Keratinocyte (primary cell): ENCODE measurements at regions not wholly inside any gene's neighbourhood (a gene's known extent, or its start where the extent isn't known, plus 50 kb on each side); places are given as distances from the start of the nearest gene placed in this dataset.

Experiments used
- DNase-seq: peaks from one replicate; pipeline ENCODE4 v3.0.0-alpha.2; 2011; ENCODE audit warnings: low read depth, missing footprints, low spot score
- FAIRE-seq: peaks from 2 replicates; lab custom pipeline; 2011; peaks lifted over from hg19 to GRCh38; lab: Jason Lieb, UNC
- H2AFZ ChIP-seq: 2 replicates; pipeline ENCODE4 v1.6.0; 2012; ENCODE audit warnings: low read length, control low read depth, inconsistent platforms; ENCODE audit not compliant: control insufficient read depth
- H3K27ac ChIP-seq: 2 replicates; pipeline ENCODE4 v1.5.1; 2011; ENCODE audit warnings: low read length; ENCODE audit not compliant: control insufficient read depth, insufficient read depth
- H3K27me3 ChIP-seq: 3 replicates; pipeline ENCODE4 v1.6.0; 2011; ENCODE audit warnings: low read length; ENCODE audit not compliant: control insufficient read depth, insufficient read depth; ENCODE audit errors: extremely low read depth
- H3K36me3 ChIP-seq, 2 experiments: 2 replicates in 1 of 2; 3 replicates in 1 of 2; pipeline ENCODE4 v1.5.1; 2011; ENCODE audit warnings: low read length in 2 of 2, mild to moderate bottlenecking in 1 of 2; ENCODE audit not compliant: control insufficient read depth in 2 of 2, insufficient read depth in 2 of 2; ENCODE audit errors: extremely low read depth in 1 of 2
- H3K4me1 ChIP-seq: 3 replicates; pipeline ENCODE4 v1.5.1; 2011; ENCODE audit warnings: low read length; ENCODE audit not compliant: control insufficient read depth, insufficient read depth; ENCODE audit errors: extremely low read depth
- H3K4me2 ChIP-seq: 3 replicates; pipeline ENCODE4 v1.6.0; 2011; ENCODE audit warnings: low read depth, low read length; ENCODE audit not compliant: control insufficient read depth, insufficient read depth; ENCODE audit errors: extremely low read depth
- H3K4me3 ChIP-seq, 3 experiments: fragments of 200-600 bp in 1 of 3; sonication (generic) in 1 of 3; 2 replicates in 2 of 3; 3 replicates in 1 of 3; pipeline ENCODE4 v1.5.1; 2011 to 2016; ENCODE audit warnings: low read length in 3 of 3, mild to moderate bottlenecking in 3 of 3, control low read depth in 2 of 3, inconsistent platforms in 1 of 3, low read depth in 1 of 3, mixed read lengths in 1 of 3, mixed run types in 1 of 3, moderate library complexity in 1 of 3; ENCODE audit not compliant: control insufficient read depth in 2 of 3, insufficient read depth in 2 of 3; ENCODE audit errors: extremely low read depth in 1 of 3
- H3K79me2 ChIP-seq: 2 replicates; pipeline ENCODE4 v1.6.0; 2012; ENCODE audit warnings: low read length; ENCODE audit not compliant: control insufficient read depth, insufficient read depth
- H3K9ac ChIP-seq: 3 replicates; pipeline ENCODE4 v1.6.0; 2011; ENCODE audit warnings: low read length; ENCODE audit not compliant: control insufficient read depth, insufficient read depth; ENCODE audit errors: extremely low read depth
- H3K9me1 ChIP-seq: 3 replicates; pipeline ENCODE4 v1.6.0; 2011; ENCODE audit warnings: low read length; ENCODE audit not compliant: control insufficient read depth, insufficient read depth; ENCODE audit errors: extremely low read depth
- H3K9me3 ChIP-seq: 2 replicates; pipeline ENCODE4 v1.5.1; 2012; ENCODE audit warnings: low read depth, low read length; ENCODE audit not compliant: control insufficient read depth
- H4K20me1 ChIP-seq: 3 replicates; pipeline ENCODE4 v1.6.0; 2011; ENCODE audit warnings: low read length; ENCODE audit not compliant: control insufficient read depth, insufficient read depth; ENCODE audit errors: extremely low read depth
- EZH2 ChIP-seq: IDR thresholded peaks from one replicate; pipeline ENCODE4 v1.6.1; 2012; ENCODE audit warnings: inconsistent platforms, mild to moderate bottlenecking, low read length, moderate library complexity
- dilution Hi-C: fragments of 300-500 bp; cut with MboI; formaldehyde crosslinking; loops from one replicate; pipeline ENCODE4 v1.7.0; 2020; ENCODE audit warnings: low sequenced_read_pairs; ENCODE audit not compliant: extremely low pct_ligation_motif_present
- TF ChIP-seq, protein P1 (sequence below), 3 experiments: IDR thresholded peaks in 1 of 3; conservative IDR thresholded peaks in 1 of 3; optimal IDR thresholded peaks in 1 of 3; 2 replicates in 2 of 3; 3 replicates in 1 of 3; pipeline versions ENCODE3 to v1.5.1; 2011; ENCODE audit warnings: low read length in 3 of 3, mild to moderate bottlenecking in 3 of 3, moderate library complexity in 2 of 3, control low read depth in 1 of 3, inconsistent platforms in 1 of 3; ENCODE audit not compliant: insufficient read depth in 2 of 3; ENCODE audit errors: extremely low read depth in 1 of 3

- H2AFZ ChIP-seq, result no peak overlapping the region
- dilution Hi-C loops, result no loop called here
- H3K9ac ChIP-seq, result no peak overlapping the region
- no peaks in the 10 kb centered on the region for H3K9me1 ChIP-seq
- FAIRE-seq (no peak), DNase-seq (no peak)
- no peaks in the 10 kb centered on the region for H4K20me1 ChIP-seq
- no peak overlapping the region for H3K27ac ChIP-seq
- TF ChIP-seq EZH2, result no peak
- TF ChIP-seq, protein P1, sequence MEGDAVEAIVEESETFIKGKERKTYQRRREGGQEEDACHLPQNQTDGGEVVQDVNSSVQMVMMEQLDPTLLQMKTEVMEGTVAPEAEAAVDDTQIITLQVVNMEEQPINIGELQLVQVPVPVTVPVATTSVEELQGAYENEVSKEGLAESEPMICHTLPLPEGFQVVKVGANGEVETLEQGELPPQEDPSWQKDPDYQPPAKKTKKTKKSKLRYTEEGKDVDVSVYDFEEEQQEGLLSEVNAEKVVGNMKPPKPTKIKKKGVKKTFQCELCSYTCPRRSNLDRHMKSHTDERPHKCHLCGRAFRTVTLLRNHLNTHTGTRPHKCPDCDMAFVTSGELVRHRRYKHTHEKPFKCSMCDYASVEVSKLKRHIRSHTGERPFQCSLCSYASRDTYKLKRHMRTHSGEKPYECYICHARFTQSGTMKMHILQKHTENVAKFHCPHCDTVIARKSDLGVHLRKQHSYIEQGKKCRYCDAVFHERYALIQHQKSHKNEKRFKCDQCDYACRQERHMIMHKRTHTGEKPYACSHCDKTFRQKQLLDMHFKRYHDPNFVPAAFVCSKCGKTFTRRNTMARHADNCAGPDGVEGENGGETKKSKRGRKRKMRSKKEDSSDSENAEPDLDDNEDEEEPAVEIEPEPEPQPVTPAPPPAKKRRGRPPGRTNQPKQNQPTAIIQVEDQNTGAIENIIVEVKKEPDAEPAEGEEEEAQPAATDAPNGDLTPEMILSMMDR (optimal IDR thresholded peaks at IDR 0.05 in 1 of 3, IDR thresholded peaks at IDR 0.05 in 1 of 3, conservative IDR thresholded peaks at IDR 0.05 in 1 of 3; ENCODE audit: extremely low read depth in 1 of 3, insufficient read depth in 2 of 3, low read length in 3 of 3), result no peak
- H3K9me3 ChIP-seq, result no peaks in the 10 kb centered on the region
- H3K79me2 ChIP-seq, result no peaks in the 10 kb centered on the region
- H3K27me3 ChIP-seq, result no peaks in the 10 kb centered on the region
- no peak overlapping the region for H3K4me2 ChIP-seq
- no peaks in the 10 kb centered on the region for H3K4me1 ChIP-seq
- no peak overlapping the region for H3K4me3 ChIP-seq
- no peaks in the 10 kb centered on the region for H3K36me3 ChIP-seq
Observed at GRCh38 chr12:125734137-125734536, 668.9 kb downstream of the AACS start.

GRCh38 chr12:125738211-125738610, 673.0 kb downstream of the AACS start:
- Histone ChIP-seq H4K20me1 (no peaks in the 10 kb centered on the region), H3K4me2 (no peak overlapping the region), H3K4me1 (no peaks in the 10 kb centered on the region), H3K9me1 (no peaks in the 10 kb centered on the region), H3K79me2 (no peaks in the 10 kb centered on the region), H3K27me3 (no peaks in the 10 kb centered on the region), H3K9me3 (peaks cover 2% of the 10 kb centered on the region), H3K27ac (no peak overlapping the region), H3K36me3 (no peaks in the 10 kb centered on the region), H2AFZ (no peak overlapping the region), H3K9ac (no peak overlapping the region), H3K4me3 (no peak overlapping the region)
- no peak for FAIRE-seq
- dilution Hi-C loops, result no loop called here
- DNase-seq, result no peak
- TF ChIP-seq, protein P1 (optimal IDR thresholded peaks at IDR 0.05 in 1 of 3, IDR thresholded peaks at IDR 0.05 in 1 of 3, conservative IDR thresholded peaks at IDR 0.05 in 1 of 3; ENCODE audit: extremely low read depth in 1 of 3, insufficient read depth in 2 of 3, low read length in 3 of 3), result no peak
- TF ChIP-seq EZH2, result no peak
